WERI-Rb-1 (cell line): ENCODE measurements at regions not wholly inside any gene's neighbourhood (a gene's known extent, or its start where the extent isn't known, plus 50 kb on each side); places are given as distances from the start of the nearest gene placed in this dataset.

Experiments
- DNase-seq: peaks from one replicate; pipeline ENCODE4 v3.0.0-alpha.2; 2020
- H3K27ac ChIP-seq: fragments of 250-450 bp; sonication (Bioruptor Pico); 2 replicates; pipeline ENCODE4 v1.5.1; 2020; ENCODE audit warnings: mild to moderate bottlenecking, moderate library complexity
- H3K27me3 ChIP-seq: fragments of 250-450 bp; sonication (Bioruptor Pico); 2 replicates; pipeline ENCODE4 v1.5.1; 2021; ENCODE audit warnings: mild to moderate bottlenecking, low read depth, moderate library complexity; ENCODE audit not compliant: insufficient read depth, severe bottlenecking
- H3K36me3 ChIP-seq: fragments of 250-450 bp; sonication (Bioruptor Pico); 2 replicates; pipeline ENCODE4 v1.5.1; 2020; ENCODE audit warnings: mild to moderate bottlenecking, moderate library complexity
- H3K4me3 ChIP-seq: 2 replicates; pipeline ENCODE4 v1.5.1; 2011; ENCODE audit warnings: low read depth, mild to moderate bottlenecking, control low read depth, low read length
- H3K9me3 ChIP-seq: fragments of 250-450 bp; sonication (Bioruptor Pico); 2 replicates; pipeline ENCODE4 v1.5.1; 2021; ENCODE audit warnings: mild to moderate bottlenecking, moderate library complexity; ENCODE audit not compliant: severe bottlenecking
- CTCF ChIP-seq: IDR thresholded peaks from 2 replicates; pipeline ENCODE4 v1.5.1; 2011; ENCODE audit warnings: low read depth, mild to moderate bottlenecking, control low read depth, inconsistent platforms, low read length

GRCh38 chr2:80719607-80720006 is 415.1 kb upstream of the LRRTM1 start:
- no peaks in the 10 kb centered on the region for H3K27me3 ChIP-seq
- H3K9me3 ChIP-seq, result no peaks in the 10 kb centered on the region
- H3K36me3 ChIP-seq, result no peaks in the 10 kb centered on the region
- no peak overlapping the region for H3K27ac ChIP-seq
- H3K4me3 ChIP-seq, result no peak overlapping the region
- TF ChIP-seq CTCF, result no peak
- no peak for DNase-seq

GRCh38 chr2:80715433-80715832 is 410.9 kb upstream of the LRRTM1 start:
- H3K27ac ChIP-seq, result no peak overlapping the region
- H3K9me3 ChIP-seq, result no peaks in the 10 kb centered on the region
- H3K36me3 ChIP-seq, result no peaks in the 10 kb centered on the region
- DNase-seq, result no peak
- no peaks in the 10 kb centered on the region for H3K27me3 ChIP-seq
- no peak overlapping the region for H3K4me3 ChIP-seq
- no peak for TF ChIP-seq CTCF

DNA sequence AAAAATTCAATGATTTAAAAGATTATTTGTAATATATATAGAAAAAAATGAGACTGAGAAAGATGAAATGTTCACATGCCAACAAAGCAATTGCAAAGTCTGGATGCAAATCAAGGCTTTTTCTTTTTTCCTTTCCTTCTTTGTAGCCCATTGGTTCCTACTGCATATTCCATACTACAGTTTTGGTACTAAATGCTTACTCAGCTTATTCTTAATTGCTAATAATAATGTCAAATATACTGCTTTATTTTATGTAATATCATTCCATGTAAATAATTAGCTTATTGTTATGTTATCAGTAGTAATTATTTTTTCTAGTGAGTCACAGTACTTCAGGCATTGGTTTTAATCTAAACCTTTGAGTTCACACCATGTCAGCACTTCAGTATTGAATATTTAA is 407.4 kb upstream of the LRRTM1 start:
- Histone ChIP-seq H3K27me3 (no peaks in the 10 kb centered on the region), H3K36me3 (no peaks in the 10 kb centered on the region), H3K4me3 (no peak overlapping the region), H3K9me3 (no peaks in the 10 kb centered on the region), H3K27ac (no peak overlapping the region)
- no peak for DNase-seq
- no peak for TF ChIP-seq CTCF

- DNase-seq, result no peak
- Histone ChIP-seq H3K9me3 (no peaks in the 10 kb centered on the region), H3K4me3 (no peak overlapping the region), H3K27ac (no peak overlapping the region), H3K27me3 (no peaks in the 10 kb centered on the region), H3K36me3 (no peaks in the 10 kb centered on the region)
- TF ChIP-seq CTCF, result no peak
These were observed 402.4 kb upstream of the LRRTM1 start for GRCh38 chr2:80706951-80707350.

DNA sequence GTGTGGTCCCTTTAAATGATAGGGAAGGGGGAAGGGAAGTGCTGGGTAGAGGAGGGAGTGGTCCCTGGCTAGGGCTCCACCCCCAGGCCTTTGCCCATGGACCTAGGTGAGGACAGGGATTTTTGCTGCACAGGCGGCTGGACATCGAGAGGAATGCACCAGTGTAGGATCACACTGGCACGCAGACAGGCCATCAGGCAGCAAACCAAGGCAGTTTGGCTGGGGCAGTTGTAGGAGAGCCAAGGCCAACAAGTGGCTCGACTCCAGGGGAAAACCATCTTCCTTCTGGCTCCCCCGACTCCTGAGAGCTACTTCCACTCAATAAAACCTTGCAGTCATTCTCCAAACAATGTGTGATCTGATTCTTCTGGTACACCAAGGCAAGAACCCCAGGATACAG is 402.0 kb upstream of the LRRTM1 start:
- no peak for DNase-seq
- Histone ChIP-seq H3K36me3 (no peaks in the 10 kb centered on the region), H3K27me3 (no peaks in the 10 kb centered on the region), H3K9me3 (no peaks in the 10 kb centered on the region), H3K27ac (no peak overlapping the region), H3K4me3 (no peak overlapping the region)
- TF ChIP-seq CTCF, result no peak

- Histone ChIP-seq H3K36me3 (no peaks in the 10 kb centered on the region), H3K4me3 (no peak overlapping the region), H3K27me3 (no peaks in the 10 kb centered on the region), H3K27ac (no peak overlapping the region), H3K9me3 (no peaks in the 10 kb centered on the region)
- no peak for DNase-seq
- no peak for TF ChIP-seq CTCF
These were observed 399.0 kb upstream of the LRRTM1 start for GRCh38 chr2:80703532-80703931.
